ENCODE measurements at regions not wholly inside any gene's neighbourhood (a gene's known extent, or its start where the extent isn't known, plus 50 kb on each side); places are given as distances from the start of the nearest gene placed in this dataset.
"Not testable (repeated sequence)": the region's sequence is repeated elsewhere in the genome, so short reads cannot be mapped to it uniquely, and the experiment has no call there.

DNA sequence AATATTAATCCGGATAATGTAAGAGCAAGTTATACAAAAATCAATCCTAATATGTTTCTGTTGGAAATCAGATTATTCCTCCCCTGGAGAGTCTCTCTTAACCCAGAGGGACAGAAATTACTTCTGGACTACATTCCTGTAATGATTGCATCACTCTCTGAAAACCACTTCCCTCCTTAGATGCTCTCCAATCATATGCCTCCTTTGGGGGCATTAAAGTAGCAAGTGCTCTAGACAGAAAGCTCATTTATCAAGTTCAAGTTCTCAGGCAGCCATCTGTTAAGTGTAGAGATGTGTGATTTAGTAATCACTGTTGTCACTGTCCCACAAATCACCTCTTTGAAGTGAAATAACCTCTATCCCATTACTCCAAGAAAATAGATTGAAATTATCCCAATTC lies 247.1 kb downstream of the SLCO4C1 start:
- no peak for DNase-seq (ENCODE audit: low spot score)

DNA sequence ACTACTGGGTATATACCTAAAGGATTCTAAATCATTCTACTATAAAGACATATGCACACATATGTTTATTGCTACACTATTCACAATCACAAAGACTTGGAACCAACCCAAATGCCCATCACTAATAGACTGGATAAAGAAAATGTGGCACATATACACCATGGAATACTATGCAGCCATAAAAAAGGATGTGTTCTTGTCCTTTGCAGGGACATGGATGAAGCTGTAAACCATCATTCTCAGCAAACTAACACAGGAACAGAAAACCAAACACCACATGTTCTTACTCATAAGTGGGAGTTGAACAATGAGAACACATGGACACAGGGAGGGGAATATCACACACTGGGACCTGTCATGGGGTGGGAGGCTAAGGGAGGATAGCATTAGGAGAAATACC lies 249.0 kb downstream of the SLCO4C1 start:
- DNase-seq (ENCODE audit: low spot score), result not testable (repeated sequence)

GRCh38 chr5:102040326-102040725 lies 255.8 kb downstream of the SLCO4C1 start:
- no peak for DNase-seq (ENCODE audit: low spot score)

DNA sequence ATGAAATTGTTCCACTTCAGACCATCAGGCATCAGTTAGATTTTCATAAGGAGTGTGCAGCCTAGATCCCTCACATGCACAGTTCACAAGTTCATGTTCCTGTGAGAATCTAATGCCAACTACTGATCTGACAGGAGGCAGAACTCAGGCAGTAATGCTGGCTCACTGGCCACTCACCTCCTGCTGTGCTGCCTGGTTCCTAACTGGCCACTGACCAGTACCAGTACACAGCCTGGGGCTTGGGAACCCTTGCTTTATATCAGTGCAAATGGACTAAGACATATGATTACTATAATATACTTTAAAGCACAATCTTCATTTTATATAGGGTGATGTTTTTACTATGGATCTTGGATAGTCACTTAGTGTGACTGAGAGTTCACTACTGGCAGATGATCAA lies 259.2 kb downstream of the SLCO4C1 start:
- DNase-seq (ENCODE audit: low spot score), result no peak

DNA sequence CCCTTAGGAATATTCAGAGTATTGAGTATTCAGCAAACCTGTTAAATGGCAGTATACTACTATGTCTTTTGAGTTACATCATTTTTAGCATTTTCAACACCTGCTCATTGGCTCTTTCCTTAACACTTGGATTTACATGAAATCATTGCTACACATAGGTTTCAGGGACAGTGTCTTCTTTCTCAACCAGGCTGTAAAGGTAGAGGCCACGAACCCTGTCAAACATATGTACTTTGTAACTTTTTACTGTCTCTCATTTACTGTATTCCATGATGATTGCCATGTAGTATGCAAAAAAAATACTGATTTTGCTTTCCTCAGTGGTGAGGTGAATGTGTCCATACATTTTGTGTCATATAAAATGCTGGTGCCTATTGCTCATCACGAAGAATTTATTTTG lies 264.4 kb downstream of the SLCO4C1 start:
- DNase-seq (ENCODE audit: low spot score), result no peak

DNA sequence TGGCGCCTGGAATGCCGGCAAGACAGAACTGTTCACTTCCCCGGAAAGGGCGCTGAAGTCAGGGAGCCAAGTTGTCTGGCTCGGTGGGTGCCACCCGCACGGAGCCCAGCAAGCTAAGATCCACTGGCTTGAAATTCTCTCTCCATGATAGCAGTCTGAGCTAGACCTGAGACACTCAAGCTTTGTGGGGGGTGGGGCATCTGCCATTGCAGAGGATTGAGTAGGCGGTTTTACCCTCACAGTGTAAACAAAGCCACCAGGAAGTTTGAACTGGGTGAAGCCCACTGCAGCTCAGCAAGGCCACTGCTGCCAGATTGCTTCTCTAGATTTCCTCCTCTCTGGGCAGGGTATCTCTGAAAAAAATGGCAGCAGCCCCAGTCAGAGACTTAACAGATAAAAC lies 277.4 kb downstream of the SLCO4C1 start:
- DNase-seq (ENCODE audit: low spot score), result no peak

DNA sequence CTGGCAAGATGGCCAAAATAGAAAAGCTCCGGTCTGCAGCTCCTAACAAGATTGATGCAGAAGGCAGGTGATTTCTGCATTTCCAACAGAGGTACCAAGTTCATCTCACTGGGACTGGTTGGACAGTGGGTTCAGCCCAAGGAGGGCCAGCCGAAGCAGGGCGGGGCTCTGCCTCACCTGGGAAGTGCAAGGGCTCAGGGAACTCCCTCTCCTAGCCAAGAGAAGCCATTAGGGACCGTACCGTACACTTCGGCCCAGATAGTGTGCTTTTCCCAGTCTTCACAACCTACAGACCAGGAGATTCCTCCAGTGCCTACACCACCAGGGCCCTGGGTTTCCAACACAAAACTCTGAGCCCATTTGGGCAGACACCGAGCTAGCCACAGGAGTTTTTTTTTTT lies 277.8 kb downstream of the SLCO4C1 start:
- DNase-seq (ENCODE audit: low spot score), result no peak

DNA sequence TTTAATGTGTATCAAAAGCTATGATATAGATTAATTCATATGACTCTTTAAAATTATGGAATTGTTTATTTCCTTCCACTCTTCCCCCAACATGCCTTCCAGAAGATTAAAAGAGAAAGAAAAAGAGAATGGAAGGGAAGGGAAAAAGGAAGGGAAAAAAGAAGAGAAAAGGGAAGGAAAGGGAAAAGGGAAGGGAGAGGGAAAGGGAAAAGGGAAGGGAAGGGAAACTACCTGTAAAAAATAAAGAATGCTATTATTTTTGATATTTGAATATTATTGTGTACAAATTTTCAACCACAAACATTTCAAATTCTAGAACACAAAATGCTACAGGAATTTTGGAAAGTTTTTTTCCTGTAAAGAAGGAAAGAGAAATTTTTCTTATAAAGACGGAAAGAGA lies 281.7 kb downstream of the SLCO4C1 start:
- DNase-seq (ENCODE audit: low spot score), result no peak

GRCh38 chr5:102010644-102011043 lies 285.4 kb downstream of the SLCO4C1 start:
- no peak for DNase-seq (ENCODE audit: low spot score)

- no peak for DNase-seq (ENCODE audit: low spot score)
Measured at GRCh38 chr5:101997235-101997634, 298.8 kb downstream of the SLCO4C1 start.

- no peak for DNase-seq (ENCODE audit: low spot score)
Measured at GRCh38 chr5:101995585-101995984, 300.5 kb downstream of the SLCO4C1 start.

- no peak for DNase-seq (ENCODE audit: low spot score)
Measured at GRCh38 chr5:101991486-101991885, 304.6 kb downstream of the SLCO4C1 start.

DNA sequence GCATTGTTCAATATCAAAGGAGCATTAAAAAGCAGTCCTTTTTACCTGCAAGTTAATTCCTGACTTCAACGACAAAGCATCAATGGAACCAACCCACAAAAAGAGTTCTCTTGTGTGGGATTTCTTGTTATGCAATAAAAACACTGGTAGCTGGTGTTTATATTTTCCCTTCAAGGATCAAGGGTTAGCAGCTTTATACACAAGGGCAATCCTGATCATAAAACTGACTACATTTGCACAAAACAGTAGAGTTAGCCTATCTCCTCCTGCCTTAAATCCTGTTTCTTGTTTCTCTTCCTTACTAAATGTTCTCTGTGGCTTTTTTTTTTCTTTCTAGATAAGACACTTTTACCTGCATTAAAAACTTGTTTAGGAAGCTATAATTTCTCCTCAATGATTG lies 306.4 kb downstream of the SLCO4C1 start:
- DNase-seq (ENCODE audit: low spot score), result no peak

- no peak for DNase-seq (ENCODE audit: low spot score)
Measured at GRCh38 chr5:101977729-101978345, 318.2 kb downstream of the SLCO4C1 start.

DNA sequence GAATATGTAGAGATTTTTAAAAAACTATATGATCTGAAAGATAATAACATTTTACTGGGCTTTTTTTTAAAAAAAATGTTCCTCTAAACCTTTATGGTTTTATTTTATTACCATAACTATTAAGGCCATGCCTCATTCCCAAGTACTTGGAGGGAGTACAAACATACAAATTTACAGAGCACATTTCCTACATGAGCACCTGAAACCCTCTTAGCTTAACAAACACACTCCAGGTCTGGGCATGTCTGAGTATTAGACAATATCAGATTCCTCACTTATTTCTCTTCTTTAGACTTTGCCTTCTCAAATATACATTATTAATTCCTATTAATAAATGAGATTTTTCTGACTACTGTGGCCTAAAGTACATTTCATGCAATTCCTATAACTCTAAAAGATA lies 319.2 kb downstream of the SLCO4C1 start:
- no peak for DNase-seq (ENCODE audit: low spot score)

- DNase-seq (ENCODE audit: low spot score), result no peak
Measured at GRCh38 chr5:101969742-101970141, 326.3 kb downstream of the SLCO4C1 start.

GRCh38 chr5:101966476-101966875 lies 329.6 kb downstream of the SLCO4C1 start:
- no peak for DNase-seq (ENCODE audit: low spot score)

DNA sequence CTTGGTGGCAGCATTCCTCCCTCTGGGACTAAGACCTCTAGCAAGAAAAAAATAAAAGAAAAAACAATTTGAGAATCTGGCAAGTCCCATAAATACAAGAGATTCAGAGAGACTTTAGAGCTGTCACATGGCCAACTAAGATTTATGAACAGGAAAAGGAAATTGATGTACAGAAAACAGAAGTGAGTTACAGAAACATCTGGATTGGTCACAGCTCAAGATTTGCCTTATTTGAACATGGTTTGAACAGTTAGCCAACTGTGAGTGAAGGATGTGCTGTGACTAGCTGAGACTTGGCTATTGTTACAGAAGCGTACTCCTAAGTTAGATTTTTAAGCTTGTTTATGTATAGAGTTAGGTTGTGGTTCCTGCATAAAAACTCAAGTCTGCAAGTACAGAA lies 340.2 kb downstream of the SLCO4C1 start:
- DNase-seq (ENCODE audit: low spot score), result no peak

DNA sequence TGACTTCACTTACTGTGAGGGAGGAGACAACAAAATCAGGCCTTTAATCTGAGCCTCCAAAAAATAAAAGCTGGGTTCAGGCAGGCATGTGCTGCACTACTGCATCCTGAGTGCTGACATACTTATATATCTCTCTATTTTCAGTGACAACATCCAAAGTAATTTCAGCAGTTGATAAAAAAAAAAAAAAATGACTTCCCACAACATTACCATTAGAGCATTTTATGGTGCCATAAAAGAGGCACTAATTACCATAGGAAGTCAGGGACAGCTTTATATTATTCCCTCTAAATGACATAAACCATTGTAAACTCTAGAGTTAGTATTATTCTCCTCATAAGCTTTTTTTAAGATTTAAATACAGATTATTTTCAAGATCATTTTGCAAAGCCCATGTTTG lies 346.1 kb downstream of the SLCO4C1 start:
- DNase-seq (ENCODE audit: low spot score), result no peak

- DNase-seq (ENCODE audit: low spot score), result no peak
Measured at GRCh38 chr5:101948615-101949014, 347.5 kb downstream of the SLCO4C1 start.

DNA sequence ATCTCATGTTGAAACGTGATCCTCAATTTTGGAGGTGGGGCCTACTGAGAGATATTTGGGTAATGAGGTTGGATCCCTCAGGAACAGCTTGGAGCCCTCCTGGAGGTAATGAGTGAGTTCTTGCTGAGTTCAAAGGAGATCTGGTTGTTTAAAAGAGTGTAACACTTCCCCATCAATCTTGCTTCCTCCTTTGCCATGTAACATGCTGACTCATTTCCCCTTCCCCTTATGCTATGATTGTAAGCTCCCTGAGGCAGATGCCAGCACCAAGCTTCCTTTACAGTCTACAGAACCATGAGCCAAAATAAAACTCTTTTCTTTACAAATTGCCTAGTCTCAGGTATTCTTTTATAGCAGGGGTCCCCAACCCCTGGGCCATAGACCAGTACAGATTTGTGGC lies 352.3 kb downstream of the SLCO4C1 start:
- no peak for DNase-seq (ENCODE audit: low spot score)

DNA sequence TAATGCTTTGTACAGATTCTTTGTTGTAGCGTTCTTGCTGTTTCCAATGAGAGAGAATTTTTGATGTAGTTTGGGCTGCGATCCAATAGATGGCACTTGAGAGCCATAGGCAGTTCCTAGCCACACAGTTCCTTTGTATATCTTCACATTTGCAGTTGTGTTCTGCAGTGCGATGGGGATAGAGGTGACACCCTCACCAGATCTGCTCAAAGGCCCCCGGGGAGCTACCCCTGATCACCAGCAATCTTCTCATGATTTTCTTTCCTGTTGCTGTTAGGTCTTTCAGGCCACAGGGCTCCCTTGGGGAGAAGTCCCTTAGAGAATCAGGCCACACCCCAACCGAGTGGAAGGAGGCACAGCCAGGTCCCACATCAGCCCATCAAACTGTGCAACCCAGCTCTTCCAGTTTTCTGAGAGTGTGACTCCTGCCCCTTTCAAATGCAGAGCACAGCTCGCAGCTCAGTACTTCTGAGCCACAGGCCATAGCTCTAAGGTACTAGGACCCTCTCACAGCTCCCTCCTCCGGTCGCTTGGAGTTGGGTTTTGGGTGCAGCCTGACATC lies 353.7 kb downstream of the SLCO4C1 start:
- no peak for DNase-seq (ENCODE audit: low spot score)

GRCh38 chr5:101937041-101937440 lies 359.0 kb downstream of the SLCO4C1 start:
- DNase-seq (ENCODE audit: low spot score), result no peak

GRCh38 chr5:101935086-101935485 lies 361.0 kb downstream of the SLCO4C1 start:
- DNase-seq (ENCODE audit: low spot score), result no peak

Measured in hematopoietic multipotent progenitor cell treated with erythropoietin and hydrocortisone succinate and interleukin-3 and kit ligand, for 15 days (in vitro differentiated cells).